Vagina (tissue), 2 donors: ENCODE measurements at regions not wholly inside any gene's neighbourhood (a gene's known extent, or its start where the extent isn't known, plus 50 kb on each side); places are given as distances from the start of the nearest gene placed in this dataset.

ENCODE experiments used
- DNase-seq, 2 donors: peaks; one replicate each; pipeline ENCODE4 v3.0.0-alpha.2; 2017; ENCODE audit errors: extremely low spot score in 2 of 2
- H3K27ac ChIP-seq: fragments of 200-600 bp; sonication (generic); one replicate; pipeline ENCODE4 v1.5.1; 2019
- H3K27me3 ChIP-seq: fragments of 200-600 bp; sonication (generic); one replicate; pipeline ENCODE4 v1.5.1; 2019
- H3K36me3 ChIP-seq, 2 donors: fragments of 200-600 bp; sonication (generic); one replicate each; pipeline ENCODE4 v1.5.1; 2017 to 2019
- H3K4me1 ChIP-seq: fragments of 200-600 bp; sonication (generic); one replicate; pipeline ENCODE4 v1.5.1; 2019
- H3K4me3 ChIP-seq, 2 donors: fragments of 200-600 bp; sonication (generic); 1 replicate in 1 of 2; 2 replicates in 1 of 2; pipeline ENCODE4 v1.5.1; 2016 to 2019
- H3K9me3 ChIP-seq: fragments of 200-600 bp; sonication (generic); one replicate; pipeline ENCODE4 v1.5.1; 2019
- CTCF ChIP-seq, 3 experiments: fragments of 450-650 bp in 2 of 3; fragments of 200-600 bp in 1 of 3; sonication (generic) in 1 of 3; IDR thresholded peaks; one replicate each; pipeline ENCODE4 v1.5.1; 2017 to 2019; ENCODE audit warnings: antibody characterized with exemption in 3 of 3, mild to moderate bottlenecking in 2 of 3, moderate library complexity in 2 of 3
- POLR2A ChIP-seq, 2 donors: fragments of 450-650 bp; IDR thresholded peaks; one replicate each; pipeline ENCODE4 v1.6.1; 2017; ENCODE audit warnings: antibody characterized with exemption in 2 of 2, mild to moderate bottlenecking in 2 of 2, moderate library complexity in 2 of 2
- POLR2AphosphoS5 ChIP-seq, 2 donors: sonication (generic); formaldehyde crosslinking; IDR thresholded peaks; one replicate each; pipeline ENCODE4 v1.9.0; 2017; ENCODE audit warnings: antibody characterized with exemption in 2 of 2, mild to moderate bottlenecking in 2 of 2, low read depth in 1 of 2; ENCODE audit not compliant: insufficient read depth in 1 of 2
- intact Hi-C: fragments of 100-400 bp; cut with DNase I; formaldehyde crosslinking; loops from one replicate; pipeline ENCODE4 v1.15.1; 2023

- no peaks in the 10 kb centered on the region for H3K36me3 ChIP-seq
Observed at GRCh38 chr13:111594606-111595005, 274.2 kb downstream of the TEX29 start.

GRCh38 chr13:111595276-111595675, 274.8 kb downstream of the TEX29 start:
- DNase-seq = peak in 1 of 2 donors; percentile 74
- intact Hi-C loops = no loop called here
- Histone ChIP-seq H3K27me3 (no peaks in the 10 kb centered on the region), H3K9me3 (no peaks in the 10 kb centered on the region), H3K4me3 (no peak overlapping the region), H3K4me1 (no peaks in the 10 kb centered on the region), H3K36me3 (no peaks in the 10 kb centered on the region), H3K27ac (no peak overlapping the region)
- no peak for TF ChIP-seq POLR2AphosphoS5 (IDR thresholded peaks at IDR 0.05; ENCODE audit: insufficient read depth in 1 of 2, low read depth in 1 of 2)
- TF ChIP-seq POLR2A (IDR thresholded peaks at IDR 0.05) = no peak
- TF ChIP-seq CTCF (IDR thresholded peaks at IDR 0.05) = no peak

More at GRCh38 chr13:111594606-111595005, 274.2 kb downstream of the TEX29 start:
- Histone ChIP-seq H3K9me3 (no peaks in the 10 kb centered on the region), H3K27me3 (no peaks in the 10 kb centered on the region), H3K4me3 (no peak overlapping the region), H3K4me1 (no peaks in the 10 kb centered on the region), H3K27ac (no peak overlapping the region)
- peak in 1 of 2 donors; percentile 79 for DNase-seq
- intact Hi-C loops = no loop called here
- TF ChIP-seq POLR2A (IDR thresholded peaks at IDR 0.05) (no peak), POLR2AphosphoS5 (IDR thresholded peaks at IDR 0.05; ENCODE audit: insufficient read depth in 1 of 2, low read depth in 1 of 2) (no peak), CTCF (IDR thresholded peaks at IDR 0.05) (no peak)

- DNase-seq = no peak
- TF ChIP-seq CTCF (IDR thresholded peaks at IDR 0.05) = no peak
- TF ChIP-seq POLR2A (IDR thresholded peaks at IDR 0.05) = no peak
- TF ChIP-seq POLR2AphosphoS5 (IDR thresholded peaks at IDR 0.05; ENCODE audit: insufficient read depth in 1 of 2, low read depth in 1 of 2) = no peak
- no peaks in the 10 kb centered on the region for H3K27me3 ChIP-seq
- no peak overlapping the region for H3K27ac ChIP-seq
- intact Hi-C loops = no loop called here
- no peaks in the 10 kb centered on the region for H3K4me1 ChIP-seq
- no peaks in the 10 kb centered on the region for H3K36me3 ChIP-seq
- H3K4me3 ChIP-seq = no peak overlapping the region
- H3K9me3 ChIP-seq = no peaks in the 10 kb centered on the region
Observed at GRCh38 chr13:111595791-111596190, 275.3 kb downstream of the TEX29 start.

GRCh38 chr13:111597191-111597611, 276.8 kb downstream of the TEX29 start:
- intact Hi-C loops = no loop called here
- TF ChIP-seq POLR2AphosphoS5 (IDR thresholded peaks at IDR 0.05; ENCODE audit: insufficient read depth in 1 of 2, low read depth in 1 of 2) (no peak), CTCF (IDR thresholded peaks at IDR 0.05) (no peak), POLR2A (IDR thresholded peaks at IDR 0.05) (no peak)
- H3K9me3 ChIP-seq = no peaks in the 10 kb centered on the region
- no peak for DNase-seq
- H3K4me3 ChIP-seq = no peak overlapping the region
- no peaks in the 10 kb centered on the region for H3K36me3 ChIP-seq
- no peaks in the 10 kb centered on the region for H3K4me1 ChIP-seq
- no peaks in the 10 kb centered on the region for H3K27me3 ChIP-seq
- H3K27ac ChIP-seq = no peak overlapping the region

- Histone ChIP-seq H3K4me1 (no peaks in the 10 kb centered on the region), H3K27ac (no peak overlapping the region), H3K36me3 (no peaks in the 10 kb centered on the region), H3K27me3 (no peaks in the 10 kb centered on the region), H3K9me3 (no peaks in the 10 kb centered on the region), H3K4me3 (no peak overlapping the region)
- intact Hi-C loops = no loop called here
- TF ChIP-seq POLR2AphosphoS5 (IDR thresholded peaks at IDR 0.05; ENCODE audit: insufficient read depth in 1 of 2, low read depth in 1 of 2) (no peak), CTCF (IDR thresholded peaks at IDR 0.05) (no peak), POLR2A (IDR thresholded peaks at IDR 0.05) (no peak)
- DNase-seq = no peak
Observed at GRCh38 chr13:111597618-111598017, 277.2 kb downstream of the TEX29 start.
